ENCODE measurements at regions not wholly inside any gene's neighbourhood (a gene's known extent, or its start where the extent isn't known, plus 50 kb on each side); places are given as distances from the start of the nearest gene placed in this dataset.

DNA sequence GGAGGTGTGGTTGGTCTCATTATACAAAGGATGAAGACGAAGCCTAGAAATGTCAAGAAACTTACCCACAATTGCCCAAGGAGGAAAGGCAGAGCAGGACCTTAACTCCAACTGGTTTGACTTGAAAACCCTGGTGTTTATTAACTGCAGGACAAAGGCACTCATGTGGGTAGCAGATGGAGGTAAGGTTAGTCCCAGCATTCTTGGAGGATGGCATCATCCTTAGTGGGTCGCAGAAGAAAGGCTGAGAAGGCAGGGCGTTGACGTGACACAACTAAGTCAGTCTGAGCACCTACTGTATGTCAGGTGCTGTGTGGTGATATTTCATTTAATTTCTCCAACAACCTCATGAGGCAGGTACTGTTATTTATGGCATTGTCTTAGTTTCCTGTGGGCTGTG, 101.3 kb downstream of the HAPSTR1 start:
- no peak for DNase-seq (ENCODE audit: low read depth in 1 of 2, low spot score in 1 of 2)
- TF ChIP-seq, protein P1, sequence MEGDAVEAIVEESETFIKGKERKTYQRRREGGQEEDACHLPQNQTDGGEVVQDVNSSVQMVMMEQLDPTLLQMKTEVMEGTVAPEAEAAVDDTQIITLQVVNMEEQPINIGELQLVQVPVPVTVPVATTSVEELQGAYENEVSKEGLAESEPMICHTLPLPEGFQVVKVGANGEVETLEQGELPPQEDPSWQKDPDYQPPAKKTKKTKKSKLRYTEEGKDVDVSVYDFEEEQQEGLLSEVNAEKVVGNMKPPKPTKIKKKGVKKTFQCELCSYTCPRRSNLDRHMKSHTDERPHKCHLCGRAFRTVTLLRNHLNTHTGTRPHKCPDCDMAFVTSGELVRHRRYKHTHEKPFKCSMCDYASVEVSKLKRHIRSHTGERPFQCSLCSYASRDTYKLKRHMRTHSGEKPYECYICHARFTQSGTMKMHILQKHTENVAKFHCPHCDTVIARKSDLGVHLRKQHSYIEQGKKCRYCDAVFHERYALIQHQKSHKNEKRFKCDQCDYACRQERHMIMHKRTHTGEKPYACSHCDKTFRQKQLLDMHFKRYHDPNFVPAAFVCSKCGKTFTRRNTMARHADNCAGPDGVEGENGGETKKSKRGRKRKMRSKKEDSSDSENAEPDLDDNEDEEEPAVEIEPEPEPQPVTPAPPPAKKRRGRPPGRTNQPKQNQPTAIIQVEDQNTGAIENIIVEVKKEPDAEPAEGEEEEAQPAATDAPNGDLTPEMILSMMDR (IDR thresholded peaks at IDR 0.05; ENCODE audit: insufficient read depth, low read length): no peak
- TF ChIP-seq, protein P2, sequence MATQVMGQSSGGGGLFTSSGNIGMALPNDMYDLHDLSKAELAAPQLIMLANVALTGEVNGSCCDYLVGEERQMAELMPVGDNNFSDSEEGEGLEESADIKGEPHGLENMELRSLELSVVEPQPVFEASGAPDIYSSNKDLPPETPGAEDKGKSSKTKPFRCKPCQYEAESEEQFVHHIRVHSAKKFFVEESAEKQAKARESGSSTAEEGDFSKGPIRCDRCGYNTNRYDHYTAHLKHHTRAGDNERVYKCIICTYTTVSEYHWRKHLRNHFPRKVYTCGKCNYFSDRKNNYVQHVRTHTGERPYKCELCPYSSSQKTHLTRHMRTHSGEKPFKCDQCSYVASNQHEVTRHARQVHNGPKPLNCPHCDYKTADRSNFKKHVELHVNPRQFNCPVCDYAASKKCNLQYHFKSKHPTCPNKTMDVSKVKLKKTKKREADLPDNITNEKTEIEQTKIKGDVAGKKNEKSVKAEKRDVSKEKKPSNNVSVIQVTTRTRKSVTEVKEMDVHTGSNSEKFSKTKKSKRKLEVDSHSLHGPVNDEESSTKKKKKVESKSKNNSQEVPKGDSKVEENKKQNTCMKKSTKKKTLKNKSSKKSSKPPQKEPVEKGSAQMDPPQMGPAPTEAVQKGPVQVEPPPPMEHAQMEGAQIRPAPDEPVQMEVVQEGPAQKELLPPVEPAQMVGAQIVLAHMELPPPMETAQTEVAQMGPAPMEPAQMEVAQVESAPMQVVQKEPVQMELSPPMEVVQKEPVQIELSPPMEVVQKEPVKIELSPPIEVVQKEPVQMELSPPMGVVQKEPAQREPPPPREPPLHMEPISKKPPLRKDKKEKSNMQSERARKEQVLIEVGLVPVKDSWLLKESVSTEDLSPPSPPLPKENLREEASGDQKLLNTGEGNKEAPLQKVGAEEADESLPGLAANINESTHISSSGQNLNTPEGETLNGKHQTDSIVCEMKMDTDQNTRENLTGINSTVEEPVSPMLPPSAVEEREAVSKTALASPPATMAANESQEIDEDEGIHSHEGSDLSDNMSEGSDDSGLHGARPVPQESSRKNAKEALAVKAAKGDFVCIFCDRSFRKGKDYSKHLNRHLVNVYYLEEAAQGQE (IDR thresholded peaks at IDR 0.05; ENCODE audit: insufficient replicate concordance, low read depth): no peak
- TF ChIP-seq GABPA (IDR thresholded peaks at IDR 0.05; ENCODE audit: low read depth) (no peak), SPI1 (IDR thresholded peaks at IDR 0.05; ENCODE audit: borderline replicate concordance, low read depth) (no peak), POLR2AphosphoS5 (IDR thresholded peaks at IDR 0.05; ENCODE audit: low read depth) (no peak)
- H3K27ac ChIP-seq (replicated peaks): no peak overlapping the region
- H3K27me3 ChIP-seq (ENCODE audit: insufficient read depth, poor library complexity, severe bottlenecking): no peaks in the 10 kb centered on the region
- H3K4me3 ChIP-seq (replicated peaks; ENCODE audit: insufficient read depth, low read length): no peak overlapping the region

DNA sequence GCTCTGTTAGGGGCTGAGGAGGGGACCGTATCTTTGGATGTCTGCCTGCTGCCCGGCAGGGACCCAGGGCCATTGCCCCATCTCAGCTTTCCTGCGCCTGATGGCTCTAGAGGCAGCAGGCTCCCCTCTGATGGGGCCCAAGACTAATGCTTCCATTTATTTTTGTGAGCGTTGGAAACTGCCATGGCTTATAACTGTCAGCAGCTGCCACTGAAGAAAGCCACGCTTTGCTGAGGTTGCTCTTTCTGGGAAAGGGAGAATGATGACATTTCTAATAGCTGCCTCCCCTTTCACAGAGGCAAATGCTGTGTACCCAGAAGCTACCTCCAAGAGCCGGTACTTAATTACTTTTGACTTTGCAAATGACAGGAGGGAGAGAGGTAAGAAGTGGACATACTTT, 103.8 kb downstream of the HAPSTR1 start:
- Histone ChIP-seq H3K27ac (replicated peaks) (no peak overlapping the region), H3K4me3 (replicated peaks; ENCODE audit: insufficient read depth, low read length) (no peak overlapping the region), H3K27me3 (ENCODE audit: insufficient read depth, poor library complexity, severe bottlenecking) (no peaks in the 10 kb centered on the region)
- TF ChIP-seq GABPA (IDR thresholded peaks at IDR 0.05; ENCODE audit: low read depth) (no peak), POLR2AphosphoS5 (IDR thresholded peaks at IDR 0.05; ENCODE audit: low read depth) (no peak), SPI1 (IDR thresholded peaks at IDR 0.05; ENCODE audit: borderline replicate concordance, low read depth) (no peak)
- TF ChIP-seq, protein P1 (IDR thresholded peaks at IDR 0.05; ENCODE audit: insufficient read depth, low read length): no peak
- TF ChIP-seq, protein P2 (IDR thresholded peaks at IDR 0.05; ENCODE audit: insufficient replicate concordance, low read depth): no peak
- no peak for DNase-seq (ENCODE audit: low read depth in 1 of 2, low spot score in 1 of 2)

DNA sequence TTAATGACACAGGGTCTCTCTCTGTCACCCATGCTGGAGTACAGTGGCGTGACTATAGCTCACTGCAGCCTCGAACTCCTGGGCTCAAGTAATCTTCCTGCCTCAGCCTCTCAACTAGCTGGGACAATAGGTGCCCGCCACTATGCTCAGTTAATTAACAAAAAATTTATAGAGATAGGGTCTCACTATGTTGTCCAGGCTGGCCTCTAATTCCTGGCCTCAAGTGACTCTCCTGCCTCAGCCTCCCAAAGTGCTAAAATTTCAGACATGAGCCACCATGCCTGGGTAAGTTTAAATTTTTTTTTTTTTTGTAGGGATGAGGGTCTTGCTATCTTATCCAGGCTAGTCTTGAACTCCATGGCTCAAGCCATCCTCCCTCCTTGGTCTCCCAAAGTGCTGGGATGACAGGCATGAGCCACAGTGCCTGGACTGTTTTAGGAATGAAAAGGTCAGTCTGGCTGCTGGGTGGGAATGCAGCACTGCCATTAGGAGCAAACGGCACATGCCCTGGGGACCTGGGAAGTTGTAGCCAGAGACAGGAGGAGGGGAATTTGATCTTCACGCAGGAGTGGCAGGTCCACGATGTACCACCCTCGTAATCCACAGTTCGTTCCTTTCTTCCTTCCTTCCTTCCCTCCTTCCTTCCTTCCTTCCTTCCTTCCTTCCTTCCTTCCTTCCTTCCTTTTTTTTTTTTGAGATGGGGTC, 106.7 kb downstream of the HAPSTR1 start:
- no peaks in the 10 kb centered on the region for H3K27me3 ChIP-seq (ENCODE audit: insufficient read depth, poor library complexity, severe bottlenecking)
- TF ChIP-seq, protein P1 (IDR thresholded peaks at IDR 0.05; ENCODE audit: insufficient read depth, low read length): no peak
- TF ChIP-seq GABPA (IDR thresholded peaks at IDR 0.05; ENCODE audit: low read depth): no peak
- TF ChIP-seq, protein P2 (IDR thresholded peaks at IDR 0.05; ENCODE audit: insufficient replicate concordance, low read depth): no peak
- H3K27ac ChIP-seq (replicated peaks): no peak overlapping the region
- no peak overlapping the region for H3K4me3 ChIP-seq (replicated peaks; ENCODE audit: insufficient read depth, low read length)
- no peak for DNase-seq (ENCODE audit: low read depth in 1 of 2, low spot score in 1 of 2)
